Mammary epithelial cell (primary cell): ENCODE measurements at regions not wholly inside any gene's neighbourhood (a gene's known extent, or its start where the extent isn't known, plus 50 kb on each side); places are given as distances from the start of the nearest gene placed in this dataset.

Experiments used
- EZH2 ChIP-seq: IDR thresholded peaks from 2 replicates; pipeline ENCODE4 v1.6.1; 2012; ENCODE audit warnings: low read length, inconsistent platforms, borderline replicate concordance
- TF ChIP-seq, protein P1 (sequence below), 2 donors: IDR thresholded peaks in 1 of 2; conservative IDR thresholded peaks in 1 of 2; 2 replicates each; pipeline ENCODE4 v1.5.1; 2011 to 2012; ENCODE audit warnings: inconsistent platforms in 2 of 2, low read length in 2 of 2, mild to moderate bottlenecking in 2 of 2, control low read depth in 1 of 2, low read depth in 1 of 2; ENCODE audit not compliant: insufficient read depth in 1 of 2; ENCODE audit errors: extremely low read depth in 1 of 2

GRCh38 chr11:123304828-123305466 lies 109.9 kb upstream of the CLMP start:
- TF ChIP-seq EZH2, result no peak
- TF ChIP-seq, protein P1, sequence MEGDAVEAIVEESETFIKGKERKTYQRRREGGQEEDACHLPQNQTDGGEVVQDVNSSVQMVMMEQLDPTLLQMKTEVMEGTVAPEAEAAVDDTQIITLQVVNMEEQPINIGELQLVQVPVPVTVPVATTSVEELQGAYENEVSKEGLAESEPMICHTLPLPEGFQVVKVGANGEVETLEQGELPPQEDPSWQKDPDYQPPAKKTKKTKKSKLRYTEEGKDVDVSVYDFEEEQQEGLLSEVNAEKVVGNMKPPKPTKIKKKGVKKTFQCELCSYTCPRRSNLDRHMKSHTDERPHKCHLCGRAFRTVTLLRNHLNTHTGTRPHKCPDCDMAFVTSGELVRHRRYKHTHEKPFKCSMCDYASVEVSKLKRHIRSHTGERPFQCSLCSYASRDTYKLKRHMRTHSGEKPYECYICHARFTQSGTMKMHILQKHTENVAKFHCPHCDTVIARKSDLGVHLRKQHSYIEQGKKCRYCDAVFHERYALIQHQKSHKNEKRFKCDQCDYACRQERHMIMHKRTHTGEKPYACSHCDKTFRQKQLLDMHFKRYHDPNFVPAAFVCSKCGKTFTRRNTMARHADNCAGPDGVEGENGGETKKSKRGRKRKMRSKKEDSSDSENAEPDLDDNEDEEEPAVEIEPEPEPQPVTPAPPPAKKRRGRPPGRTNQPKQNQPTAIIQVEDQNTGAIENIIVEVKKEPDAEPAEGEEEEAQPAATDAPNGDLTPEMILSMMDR (conservative IDR thresholded peaks at IDR 0.05 in 1 of 2, IDR thresholded peaks at IDR 0.05 in 1 of 2; ENCODE audit: extremely low read depth in 1 of 2, insufficient read depth in 1 of 2, low read depth in 1 of 2, low read length in 2 of 2), result no peak
